GM21786 (cell line): ENCODE measurements at regions not wholly inside any gene's neighbourhood (a gene's known extent, or its start where the extent isn't known, plus 50 kb on each side); places are given as distances from the start of the nearest gene placed in this dataset.
"Not testable (repeated sequence)": the region's sequence is repeated elsewhere in the genome, so short reads cannot be mapped to it uniquely, and the experiment has no call there.

Source experiments
- ATAC-seq: cut with Tn5 transposase; IDR thresholded peaks from one replicate; pipeline ENCODE4 v1.9.1; 2021; ENCODE audit not compliant: unreplicated experiment

DNA sequence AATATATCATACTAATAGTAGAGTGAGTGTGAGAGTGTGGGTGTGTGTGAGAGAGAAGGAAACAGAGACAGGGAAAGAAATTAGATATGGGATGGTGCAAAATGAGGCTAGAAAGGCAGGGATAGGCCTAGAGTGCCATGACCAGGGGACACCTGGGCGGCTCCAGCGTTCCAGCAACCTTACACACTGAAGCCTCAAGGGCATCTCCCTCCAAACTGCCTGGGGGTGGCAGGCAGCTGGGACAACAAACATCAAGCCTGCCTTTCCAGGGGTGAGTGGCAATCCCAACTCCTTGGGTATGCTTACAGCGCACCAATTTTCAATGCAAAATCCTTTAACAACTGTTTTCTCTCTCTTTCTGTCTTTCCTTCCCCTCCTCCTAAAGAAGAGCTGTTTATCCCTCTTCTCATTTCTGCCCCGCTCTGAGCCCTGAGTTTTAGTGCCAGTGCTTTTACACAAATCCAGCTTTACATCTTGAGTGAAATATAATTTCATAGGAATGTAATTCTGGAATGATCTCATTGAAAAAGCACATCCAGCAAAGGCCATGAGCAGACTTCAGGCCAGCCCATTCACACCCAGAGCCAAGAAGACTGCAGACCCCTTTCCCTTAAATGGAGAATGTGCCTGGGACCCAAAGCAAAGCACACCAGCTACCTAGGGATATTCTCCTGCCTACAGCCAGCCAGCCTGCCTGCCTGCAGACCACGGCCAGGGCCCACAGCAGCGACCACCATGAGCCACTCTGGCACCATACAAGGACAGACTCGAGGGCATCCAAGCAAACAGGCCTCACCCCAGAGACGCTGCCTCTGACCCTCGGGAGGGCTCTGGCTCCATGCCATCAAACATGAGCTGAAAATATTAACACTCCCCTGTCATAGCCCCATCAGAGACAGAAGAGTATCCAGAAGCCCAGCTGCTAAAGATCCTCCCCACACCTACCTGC, 90.3 kb downstream of the RPL27A start:
- no peak for ATAC-seq

DNA sequence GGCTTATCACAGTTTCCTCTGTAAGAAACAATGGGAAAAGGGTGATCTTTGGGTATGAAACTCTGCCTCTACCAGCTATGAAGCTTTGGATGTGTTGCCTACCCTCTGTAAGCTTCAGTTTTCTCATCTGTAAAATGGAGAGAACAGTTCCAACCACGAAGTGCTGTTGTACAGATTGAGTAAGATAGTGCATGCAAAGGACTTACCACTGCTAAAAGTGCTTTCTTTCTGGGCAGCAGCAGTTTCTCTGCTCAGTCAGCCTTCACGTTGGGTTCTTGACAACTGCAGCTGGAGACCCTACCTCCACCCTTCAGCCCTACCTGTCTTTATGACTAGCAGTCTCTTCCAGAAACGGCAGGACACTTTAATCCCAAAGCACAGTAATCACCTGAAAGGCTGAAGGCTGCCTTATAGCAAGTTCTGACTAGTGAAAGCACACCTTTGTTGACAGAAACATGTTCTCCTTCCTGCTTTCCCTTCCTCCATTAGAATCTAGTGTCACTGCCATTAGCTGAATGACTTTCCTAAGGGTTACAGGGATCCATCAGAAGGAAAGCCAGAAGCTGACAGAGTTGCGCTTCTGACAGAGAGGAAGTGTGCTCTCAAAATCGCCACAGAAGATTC, 91.4 kb downstream of the RPL27A start:
- ATAC-seq: no peak

DNA sequence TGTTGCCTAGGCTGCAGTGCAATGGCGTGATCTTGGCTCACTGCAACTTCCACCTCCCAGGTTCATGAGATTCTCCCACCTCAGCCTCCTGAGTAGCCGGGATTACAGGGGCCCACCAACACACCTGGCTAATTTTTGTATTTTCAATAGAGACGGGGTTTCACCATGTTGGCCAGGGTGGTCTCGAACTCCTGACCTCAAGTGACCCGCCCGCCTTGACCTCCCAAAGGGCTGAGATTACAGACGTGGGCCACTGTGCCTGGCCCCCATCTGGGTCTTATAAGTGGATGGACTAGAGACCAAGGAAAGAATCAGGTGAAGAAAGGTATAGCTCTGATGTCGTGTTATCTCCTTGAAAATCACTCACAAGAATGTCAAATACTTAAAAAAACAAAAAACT, 92.3 kb downstream of the RPL27A start:
- ATAC-seq: not testable (repeated sequence)

DNA sequence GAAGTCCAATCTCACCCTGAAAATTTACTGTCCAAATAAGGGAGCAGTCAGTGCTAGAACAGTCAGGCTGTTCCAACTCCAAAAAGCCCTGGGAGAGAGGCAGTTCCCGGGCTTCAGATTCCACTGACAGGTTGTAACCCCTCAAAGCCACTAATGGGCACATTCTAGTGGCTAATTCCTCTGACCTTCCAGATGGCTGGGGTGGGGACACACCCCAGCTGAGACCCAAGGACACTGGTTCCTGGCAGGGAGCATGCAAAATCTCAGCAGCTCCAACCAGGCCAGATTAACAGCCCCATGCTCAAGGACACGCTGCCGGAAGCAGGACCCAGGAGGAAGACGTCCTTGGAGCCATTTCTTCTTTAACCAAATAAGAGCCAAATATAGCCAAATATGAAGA, 92.7 kb downstream of the RPL27A start:
- no peak for ATAC-seq

DNA sequence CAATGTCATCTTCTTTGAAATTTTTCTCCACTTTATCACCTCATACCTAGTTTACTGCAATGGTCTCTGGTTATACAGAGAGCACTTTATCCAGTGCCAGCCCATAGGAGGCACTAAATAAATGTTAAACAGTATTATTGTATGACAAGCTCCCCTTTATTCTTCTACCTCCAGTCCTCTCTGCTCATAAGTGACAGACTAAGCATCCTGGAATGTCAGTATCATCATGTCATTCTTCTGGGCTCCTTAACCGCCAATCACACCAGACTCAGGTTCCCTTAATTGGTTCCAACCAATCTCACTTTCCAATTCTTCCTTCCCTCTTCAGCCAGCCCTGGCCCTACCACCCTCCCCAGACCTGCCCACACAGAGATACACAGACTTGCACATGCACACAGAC, 93.1 kb downstream of the RPL27A start:
- ATAC-seq: no peak

DNA sequence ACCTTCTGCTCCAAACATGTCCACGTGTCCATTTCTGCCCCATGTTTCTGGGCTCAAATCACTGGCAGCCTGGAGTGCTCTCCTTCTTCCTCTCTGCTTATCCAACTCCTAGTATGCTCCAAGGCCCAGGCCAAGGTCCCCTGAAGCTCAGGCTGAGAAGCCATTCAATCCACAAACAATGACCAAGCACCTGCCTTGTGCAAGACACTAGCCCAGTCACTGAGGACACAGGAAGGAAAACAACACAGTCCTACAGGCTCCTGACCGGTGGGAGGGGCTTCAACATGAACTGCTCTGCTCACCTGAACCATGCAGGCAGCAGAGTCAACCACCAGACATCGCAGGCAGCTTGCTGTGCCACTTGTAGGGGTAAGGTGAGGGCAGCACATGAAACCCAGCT, 93.6 kb downstream of the RPL27A start:
- ATAC-seq: no peak

DNA sequence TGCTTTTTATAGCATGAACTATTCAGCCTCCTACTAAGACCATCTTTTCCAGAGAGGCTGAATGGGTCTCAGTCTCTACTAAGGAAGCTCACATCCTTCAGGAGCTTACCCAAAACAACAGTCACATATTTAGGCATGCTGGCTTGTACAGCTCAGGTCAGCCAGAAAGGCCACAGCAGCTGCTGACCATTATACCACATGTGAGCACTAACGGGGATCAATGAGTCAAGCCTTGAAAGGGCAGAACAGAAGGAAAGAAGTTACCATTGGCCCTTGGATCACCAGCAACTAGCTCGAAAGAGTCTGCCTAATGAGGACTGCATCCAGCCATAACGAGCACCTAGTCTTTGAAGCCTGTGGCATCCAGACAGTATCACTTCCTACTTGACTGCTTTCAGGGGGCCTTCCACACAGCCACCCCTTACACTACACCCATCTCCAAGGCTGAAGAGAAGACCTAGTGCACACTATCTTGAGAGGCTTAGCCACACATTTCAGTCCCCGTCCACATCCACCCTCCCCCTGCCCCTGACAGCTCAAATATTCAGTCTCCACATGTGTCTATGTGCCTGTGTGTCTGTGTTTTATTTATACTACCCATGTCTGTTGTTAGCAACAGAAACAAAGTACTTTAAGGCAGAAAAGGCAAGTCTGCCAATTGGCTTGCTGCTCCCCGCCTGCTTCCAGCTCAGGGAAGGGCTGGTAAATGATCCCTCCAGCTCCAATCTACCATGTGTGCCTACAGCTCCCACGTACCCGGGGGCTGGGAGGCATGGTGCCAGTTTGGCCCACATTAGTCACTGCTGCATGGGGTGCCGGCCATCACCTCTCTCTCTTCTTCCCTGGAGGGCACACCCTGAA, 95.5 kb downstream of the RPL27A start:
- peak; percentile 81 for ATAC-seq

DNA sequence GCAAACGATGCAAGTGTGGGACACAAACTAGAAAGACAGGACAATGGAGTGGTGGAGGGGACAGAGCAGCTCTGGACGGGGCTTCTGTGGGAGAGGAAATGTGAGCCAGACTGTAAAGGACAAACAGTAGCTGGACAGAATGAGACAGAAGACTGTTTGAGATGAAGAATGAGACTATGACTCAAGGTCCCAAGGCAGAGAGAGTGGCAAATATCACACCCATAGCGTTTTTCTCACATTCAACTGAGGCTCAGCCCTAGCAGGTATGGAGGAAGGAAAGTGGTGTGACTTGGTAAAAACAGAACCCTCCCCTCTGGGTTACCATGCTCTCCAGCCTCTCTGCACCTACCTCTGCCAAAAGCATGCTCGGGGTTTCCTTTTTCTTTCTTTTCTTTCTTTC, 96.5 kb downstream of the RPL27A start:
- no peak for ATAC-seq

DNA sequence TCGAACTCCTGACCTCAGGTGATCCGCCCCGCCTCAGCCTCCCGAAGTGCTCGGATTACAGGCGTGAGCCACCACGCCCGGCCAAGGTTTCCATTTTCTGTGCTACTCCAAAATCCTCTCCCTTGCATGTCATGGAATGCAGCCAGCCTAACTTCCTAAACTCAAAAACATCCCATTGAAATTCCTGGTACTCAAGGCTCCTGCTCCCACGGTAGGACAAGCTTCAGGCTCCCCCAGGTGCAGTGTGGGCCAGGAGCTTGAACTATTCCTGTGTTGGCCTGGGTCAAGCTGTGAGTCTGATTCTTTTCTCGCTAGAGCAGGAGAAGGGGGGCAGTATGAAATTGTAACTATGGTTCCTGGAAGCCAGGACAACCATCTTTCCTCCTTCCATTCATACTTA, 97.1 kb downstream of the RPL27A start:
- ATAC-seq: no peak

DNA sequence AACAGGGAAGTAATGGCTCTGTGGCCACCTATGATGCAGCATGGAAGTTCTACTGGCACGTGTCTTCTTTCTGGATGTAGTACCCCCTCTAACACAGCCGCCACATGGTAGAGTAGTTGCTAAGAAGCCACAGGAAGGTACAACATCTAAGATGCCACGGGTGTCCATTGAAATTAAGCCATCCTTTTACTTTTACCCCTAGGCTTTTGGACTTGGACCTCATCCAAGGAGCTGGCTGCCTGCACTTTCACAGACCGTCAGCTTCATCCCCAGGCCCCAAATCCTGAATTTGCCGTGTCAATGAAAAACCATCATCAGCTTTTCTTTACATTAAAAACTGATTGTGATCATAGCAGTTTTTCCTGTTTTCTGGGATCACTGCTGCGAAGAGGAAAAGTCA, 102.4 kb downstream of the RPL27A start:
- no peak for ATAC-seq

DNA sequence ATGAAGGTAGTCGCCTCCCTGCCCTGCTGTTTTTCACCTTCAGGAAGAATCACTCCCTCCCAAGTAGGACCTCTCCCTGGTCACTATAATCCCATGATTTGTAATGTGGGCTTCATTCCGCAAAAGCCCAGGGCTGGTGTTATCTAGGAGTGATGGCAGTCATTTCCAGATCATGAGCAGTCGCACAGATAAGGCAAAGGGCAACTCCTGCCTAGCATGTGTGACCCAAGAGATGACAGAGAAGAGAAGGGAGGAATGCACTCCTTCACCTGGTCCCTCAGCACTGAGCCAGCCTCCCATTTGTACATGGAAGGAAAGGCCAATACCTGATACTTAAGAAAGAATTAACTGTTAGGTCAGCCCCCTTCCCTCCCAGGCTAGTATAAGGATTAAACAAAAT, 102.9 kb downstream of the RPL27A start:
- ATAC-seq: no peak

DNA sequence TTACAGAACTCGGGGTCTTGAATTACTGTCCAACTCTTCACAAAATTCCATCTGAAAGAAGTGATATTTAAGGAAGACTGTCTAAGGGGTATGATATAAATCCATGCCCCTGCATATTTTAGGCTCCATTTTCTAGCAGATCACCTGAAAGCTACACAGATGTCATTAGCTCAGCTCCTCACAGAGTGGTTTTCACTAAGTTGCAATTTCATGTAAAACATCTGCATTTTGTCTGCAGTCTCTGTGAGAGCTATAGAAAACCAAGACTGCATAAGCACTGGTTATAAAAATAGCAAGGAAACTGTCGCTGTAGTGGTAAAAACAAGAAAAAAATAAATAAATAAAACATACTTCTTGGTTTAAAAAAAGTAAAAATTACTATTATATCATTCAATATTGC, 103.4 kb downstream of the RPL27A start:
- ATAC-seq: no peak

DNA sequence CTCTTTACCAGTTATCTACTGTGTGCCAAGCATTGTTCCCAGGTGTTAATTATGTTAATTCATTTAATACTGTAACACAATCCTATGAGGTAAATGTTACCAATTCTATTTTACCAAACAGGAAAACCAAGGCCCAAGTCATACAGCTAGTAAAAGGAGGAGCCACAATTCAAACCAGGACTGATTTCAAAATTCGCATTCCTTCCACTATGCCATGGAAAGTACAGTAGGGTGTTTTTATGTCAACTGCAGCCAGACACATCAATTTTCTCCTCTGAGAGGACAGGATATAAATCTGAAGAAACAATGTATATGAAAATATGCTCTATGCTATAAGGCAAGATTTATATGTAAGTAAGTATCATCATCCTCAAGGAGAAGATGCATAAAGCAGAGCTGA, 104.3 kb downstream of the RPL27A start:
- ATAC-seq: no peak

DNA sequence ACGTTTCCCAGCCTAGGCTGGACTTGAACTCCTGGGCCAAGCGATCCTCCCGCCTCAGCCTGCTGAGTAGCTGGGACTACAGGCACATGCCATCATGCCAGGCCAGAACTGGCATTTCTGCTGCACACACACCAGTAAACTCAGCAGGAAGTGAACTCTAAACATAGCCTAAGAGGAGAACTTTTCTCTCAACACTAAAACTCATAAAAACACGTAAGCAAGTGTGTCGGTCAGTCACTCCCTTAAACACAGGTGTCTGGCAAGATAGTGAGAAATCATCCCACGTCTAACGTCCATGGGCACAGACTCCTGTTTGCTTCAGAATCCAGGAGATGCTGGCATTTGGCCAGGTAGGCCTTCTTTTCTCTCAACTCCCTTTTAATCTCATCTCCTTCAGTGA, 104.8 kb downstream of the RPL27A start:
- no peak for ATAC-seq

DNA sequence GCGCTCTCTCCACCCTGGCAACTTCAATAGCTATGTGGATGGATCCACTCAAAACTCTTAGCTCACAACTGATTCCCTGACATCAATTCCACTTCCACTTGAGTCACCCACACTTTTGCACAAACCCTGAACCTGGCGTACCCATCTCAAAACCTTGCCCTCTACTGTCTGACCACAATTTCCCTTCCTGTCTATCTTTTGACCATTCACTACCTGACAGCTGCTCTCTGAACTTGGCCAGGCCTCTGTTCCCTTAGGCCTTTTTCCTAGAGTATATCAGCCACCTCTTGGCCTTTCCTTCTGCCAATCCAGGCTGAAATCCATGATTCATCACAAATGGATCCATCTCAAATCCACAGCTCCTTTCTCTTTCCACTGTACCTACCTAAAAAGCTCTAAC, 106.0 kb downstream of the RPL27A start:
- no peak for ATAC-seq

DNA sequence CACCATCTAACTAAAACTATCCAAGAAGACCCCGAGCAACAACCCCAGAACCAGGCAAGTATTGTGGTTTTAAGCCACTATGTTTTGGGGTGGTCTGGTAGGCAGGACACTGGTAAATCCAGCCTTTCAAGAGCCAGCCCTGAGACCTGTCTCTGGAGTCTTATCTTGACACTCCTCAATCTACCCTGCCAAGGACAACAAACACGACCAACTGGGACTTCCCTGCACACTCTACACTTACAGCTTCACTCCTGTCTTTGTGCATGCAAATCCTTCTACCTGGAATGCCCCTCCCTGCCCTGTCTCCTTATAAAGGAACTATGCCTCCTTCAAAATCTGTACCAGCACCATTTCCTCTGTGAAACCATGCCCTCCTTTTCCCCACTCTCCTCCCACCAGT, 107.3 kb downstream of the RPL27A start:
- ATAC-seq: no peak

DNA sequence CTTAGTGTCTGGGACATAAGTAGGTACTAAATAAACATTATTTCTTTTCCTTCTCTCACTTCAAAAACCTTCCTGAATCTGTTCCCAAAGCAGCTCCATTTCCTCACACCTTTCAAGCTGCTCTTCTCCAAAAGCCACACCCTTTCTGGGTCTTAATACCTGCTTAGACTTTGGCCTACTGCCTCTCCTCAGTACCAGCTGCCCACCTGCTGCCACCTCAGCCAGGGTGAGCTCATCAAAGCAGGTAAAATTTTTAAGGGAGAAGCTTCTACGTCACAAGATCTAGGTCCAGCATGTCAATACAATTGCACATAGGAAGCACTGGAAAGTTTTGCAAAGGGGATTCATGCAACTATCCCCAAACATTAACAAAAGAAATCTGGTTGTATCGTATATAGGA, 108.4 kb downstream of the RPL27A start:
- ATAC-seq: no peak

DNA sequence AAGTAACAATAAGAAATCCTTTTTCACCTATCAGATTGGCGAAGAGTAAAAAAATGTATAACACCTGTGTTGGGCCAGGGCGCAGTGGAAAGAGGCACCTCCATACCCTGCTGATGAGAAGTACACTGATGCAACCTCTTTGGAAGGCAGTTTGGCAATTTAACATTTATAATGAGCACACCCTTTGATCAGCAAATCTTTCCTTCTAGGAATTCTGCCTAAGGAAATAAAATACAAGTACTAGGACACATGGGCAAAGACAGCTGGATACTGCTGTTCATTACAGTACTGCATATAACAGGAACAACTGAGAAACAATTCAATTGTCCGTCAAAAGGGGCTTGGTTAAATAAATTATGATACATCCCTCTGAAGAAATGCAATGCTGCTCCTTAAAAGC, 110.1 kb downstream of the RPL27A start:
- ATAC-seq: no peak

DNA sequence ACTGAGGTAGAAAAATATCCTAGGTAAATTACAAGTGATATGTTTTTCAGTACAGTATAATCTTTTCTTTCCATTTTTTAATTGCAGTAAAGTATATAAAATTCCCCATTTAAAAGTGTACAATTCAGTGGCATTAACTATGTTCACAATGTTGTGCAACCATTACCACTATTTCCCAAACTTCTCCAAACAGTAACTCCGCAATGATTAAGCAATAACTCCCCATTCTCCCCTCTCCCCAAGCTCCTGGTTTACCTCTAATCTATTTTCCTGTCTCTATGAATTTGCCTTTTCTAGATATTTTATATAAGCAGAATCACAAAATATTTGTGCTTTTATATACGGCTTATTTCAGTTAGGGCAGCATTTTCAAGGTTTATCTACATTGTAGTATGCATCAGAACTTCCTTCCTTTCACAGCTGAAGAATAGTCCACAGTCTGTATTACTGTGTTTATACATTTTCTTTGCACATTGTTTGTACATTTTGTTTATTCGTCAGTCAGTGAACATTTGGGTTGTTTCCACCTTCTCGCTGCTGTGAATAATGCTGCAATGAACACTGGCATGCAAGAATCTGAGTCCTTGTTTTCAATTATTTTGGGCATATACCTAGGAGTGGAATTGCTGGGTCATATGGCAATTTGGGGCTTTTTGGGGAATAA, 110.7 kb downstream of the RPL27A start:
- ATAC-seq: no peak

DNA sequence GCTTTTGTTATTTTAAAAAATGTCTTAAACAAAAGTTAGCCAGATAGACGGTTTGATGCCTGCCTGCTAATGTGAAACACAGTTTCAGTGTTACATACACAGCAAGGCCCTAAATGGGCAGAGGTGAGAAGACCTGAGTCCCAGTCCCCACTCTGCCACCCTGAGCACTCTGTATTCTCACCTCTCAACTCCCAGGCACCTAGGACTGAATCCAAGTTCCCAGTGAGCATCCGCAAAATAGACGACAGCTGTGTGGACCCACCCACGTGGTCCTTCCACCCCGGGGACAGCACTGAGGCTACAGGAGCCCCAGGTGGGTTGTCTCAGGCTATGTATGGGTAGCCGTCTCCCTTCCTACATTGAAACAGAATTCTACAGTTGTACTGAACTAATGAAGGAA, 111.5 kb downstream of the RPL27A start:
- no peak for ATAC-seq

DNA sequence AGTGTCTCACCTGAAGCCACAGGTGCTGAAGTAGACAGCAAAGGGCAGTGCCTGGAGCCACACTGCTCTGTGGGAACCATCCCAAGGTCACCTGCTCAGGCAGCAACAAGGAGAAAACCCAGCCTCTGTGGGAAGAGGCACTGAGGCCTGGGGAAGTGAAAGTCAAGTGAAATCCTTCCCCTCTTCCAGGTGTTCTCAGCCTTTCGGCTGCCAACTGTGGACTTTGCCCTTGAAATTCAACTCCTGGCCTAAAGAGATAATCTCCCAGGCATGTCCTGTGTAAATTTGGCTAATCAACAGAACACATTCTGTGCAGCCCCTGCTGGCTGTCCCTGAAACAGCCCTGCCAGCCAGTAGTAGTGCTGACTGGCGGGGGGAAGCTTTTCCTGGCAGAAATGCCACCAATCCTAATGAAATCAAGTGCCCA, 112.1 kb downstream of the RPL27A start:
- ATAC-seq: no peak
